ENCODE measurements at regions not wholly inside any gene's neighbourhood (a gene's known extent, or its start where the extent isn't known, plus 50 kb on each side); places are given as distances from the start of the nearest gene placed in this dataset.

- DNase-seq (no peak), ATAC-seq (no peak)
- intact Hi-C loops (cut with DNase I), result no loop called here
Measured at GRCh38 chr6:20309186-20309585, 92.5 kb upstream of the E2F3 start.

GRCh38 chr6:20310185-20310584 is 91.5 kb upstream of the E2F3 start:
- intact Hi-C loops (cut with DNase I), result no loop called here
- DNase-seq, result no peak

GRCh38 chr6:20312606-20313005 is 89.1 kb upstream of the E2F3 start:
- ATAC-seq (no peak), DNase-seq (no peak)
- intact Hi-C loops (cut with DNase I), result no loop called here

More at GRCh38 chr6:20310185-20310584, 91.5 kb upstream of the E2F3 start:
- ATAC-seq, result no peak

- intact Hi-C loops (cut with DNase I), result no loop called here
- DNase-seq (no peak), ATAC-seq (no peak)
Measured at GRCh38 chr6:20313051-20313450, 88.6 kb upstream of the E2F3 start.

GRCh38 chr6:20313960-20314530 is 87.6 kb upstream of the E2F3 start:
- DNase-seq (no peak), ATAC-seq (no peak)
- intact Hi-C loops (cut with DNase I), result no loop called here

GRCh38 chr6:20314866-20315845 is 86.5 kb upstream of the E2F3 start:
- ATAC-seq, result no peak

GRCh38 chr6:20317430-20317829 is 84.2 kb upstream of the E2F3 start:
- no peak for DNase-seq
- no peak for ATAC-seq
- intact Hi-C loops (cut with DNase I), result no loop called here

More at GRCh38 chr6:20314866-20315845, 86.5 kb upstream of the E2F3 start:
- intact Hi-C loops (cut with DNase I), result no loop called here
- no peak for DNase-seq

GRCh38 chr6:20318851-20319387 is 82.8 kb upstream of the E2F3 start:
- peak in 1 of 2 donors; percentile 17 for ATAC-seq
- intact Hi-C loops (cut with DNase I), result no loop called here
- no peak for DNase-seq

- intact Hi-C loops (cut with DNase I), result no loop called here
- peak; percentile 38 for DNase-seq
Measured at GRCh38 chr6:20319520-20320357, 81.9 kb upstream of the E2F3 start.

GRCh38 chr6:20325641-20326421 is 75.8 kb upstream of the E2F3 start:
- no peak for ATAC-seq
- no peak for DNase-seq
- intact Hi-C loops (cut with DNase I), result no loop called here

More at GRCh38 chr6:20319520-20320357, 81.9 kb upstream of the E2F3 start:
- peak; percentile 84 to 91 for ATAC-seq

GRCh38 chr6:20326422-20326728 is 75.3 kb upstream of the E2F3 start:
- intact Hi-C loops (cut with DNase I), result no loop called here
- DNase-seq, result no peak
- ATAC-seq, result no peak

GRCh38 chr6:20327141-20327540 is 74.5 kb upstream of the E2F3 start:
- intact Hi-C loops (cut with DNase I), result no loop called here
- ATAC-seq, result no peak
- no peak for DNase-seq

GRCh38 chr6:20328266-20328923 is 73.3 kb upstream of the E2F3 start:
- DNase-seq, result no peak
- peak; percentile 25 to 38 for ATAC-seq
- intact Hi-C loops (cut with DNase I), result no loop called here

GRCh38 chr6:20328924-20329300 is 72.8 kb upstream of the E2F3 start:
- no peak for ATAC-seq
- intact Hi-C loops (cut with DNase I), result no loop called here
- no peak for DNase-seq

- no peak for DNase-seq
- no peak for ATAC-seq
- intact Hi-C loops (cut with DNase I), result no loop called here
Measured at GRCh38 chr6:20331042-20331441, 70.6 kb upstream of the E2F3 start.

- DNase-seq (no peak), ATAC-seq (no peak)
- intact Hi-C loops (cut with DNase I), result no loop called here
Measured at GRCh38 chr6:20331625-20332024, 70.1 kb upstream of the E2F3 start.

- DNase-seq (no peak), ATAC-seq (peak in 1 of 2 donors; percentile 54)
- intact Hi-C loops (cut with DNase I), result no loop called here
Measured at GRCh38 chr6:20332441-20333006, 69.2 kb upstream of the E2F3 start.

GRCh38 chr6:20333721-20334269 is 67.9 kb upstream of the E2F3 start:
- intact Hi-C loops (cut with DNase I), result no loop called here
- DNase-seq (no peak), ATAC-seq (peak; percentile 39 to 52)

Data from left cardiac atrium (tissue), 4 donors.